Left renal cortex interstitium (tissue), 4 donors: ENCODE measurements at regions not wholly inside any gene's neighbourhood (a gene's known extent, or its start where the extent isn't known, plus 50 kb on each side); places are given as distances from the start of the nearest gene placed in this dataset.
"Not testable (repeated sequence)": the region's sequence is repeated elsewhere in the genome, so short reads cannot be mapped to it uniquely, and the experiment has no call there.

Experiments
- DNase-seq, 4 donors: peaks; one replicate each; pipeline ENCODE4 v3.0.0-alpha.2; 2013; ENCODE audit warnings: low read depth in 4 of 4, low spot score in 2 of 4, missing footprints in 1 of 4

- no peak for DNase-seq
Measured at GRCh38 chr1:119191325-119191724, 50.9 kb upstream of the WARS2 start.

GRCh38 chr1:119204197-119204960 lies 63.9 kb upstream of the WARS2 start:
- DNase-seq: no peak

DNA sequence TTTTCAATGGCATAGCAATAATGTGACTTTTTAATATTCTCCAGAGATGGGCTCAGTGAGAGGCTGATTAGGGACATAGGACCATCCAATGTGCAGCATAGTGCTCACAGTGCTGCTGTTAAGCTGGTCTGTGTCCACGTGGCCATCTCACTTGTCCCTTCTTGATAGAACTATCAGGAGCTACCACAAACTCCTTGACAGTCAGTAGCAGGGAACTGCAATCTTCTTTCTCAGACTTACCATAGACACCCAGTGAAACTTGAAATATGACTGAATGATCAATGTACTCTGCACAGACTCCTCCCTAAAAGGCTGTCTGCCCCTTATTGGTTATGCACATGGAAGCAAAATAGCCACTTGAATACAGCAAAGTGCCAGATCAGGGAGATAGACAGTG lies 64.5 kb upstream of the WARS2 start:
- DNase-seq: no peak

GRCh38 chr1:119209061-119209460 lies 68.6 kb upstream of the WARS2 start:
- no peak for DNase-seq

DNA sequence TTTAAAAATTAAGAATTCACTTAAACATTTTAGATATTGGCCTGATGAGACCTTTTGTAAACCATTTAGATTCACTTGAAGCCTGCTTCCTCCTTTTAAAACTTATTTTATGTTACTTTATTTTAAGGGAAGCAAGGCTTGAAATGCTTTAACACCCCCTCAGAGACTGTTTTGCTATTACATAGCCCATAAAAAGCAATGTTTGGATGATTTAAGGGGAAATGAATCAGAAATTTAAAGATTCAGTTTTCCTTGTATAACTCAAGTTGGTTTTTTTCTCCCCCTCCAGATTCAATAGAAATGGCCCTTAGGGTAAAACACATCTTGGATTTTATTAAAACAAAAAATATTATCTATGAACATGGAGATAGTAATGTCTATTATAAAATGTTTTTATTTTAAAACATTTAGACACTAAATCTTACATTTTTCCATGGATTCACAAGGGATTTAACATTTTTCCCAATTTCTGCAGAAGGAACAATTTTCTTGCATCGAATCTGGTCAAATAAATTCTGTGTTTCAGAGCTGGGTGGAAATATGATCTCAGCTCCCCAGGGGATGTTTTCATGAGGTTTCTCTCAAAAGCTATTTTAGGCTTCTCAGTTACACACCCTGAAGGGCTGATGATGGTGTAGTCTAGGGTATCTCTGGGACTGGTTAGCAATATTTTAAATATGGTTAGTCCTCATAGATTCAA lies 69.3 kb upstream of the WARS2 start:
- no peak for DNase-seq

DNA sequence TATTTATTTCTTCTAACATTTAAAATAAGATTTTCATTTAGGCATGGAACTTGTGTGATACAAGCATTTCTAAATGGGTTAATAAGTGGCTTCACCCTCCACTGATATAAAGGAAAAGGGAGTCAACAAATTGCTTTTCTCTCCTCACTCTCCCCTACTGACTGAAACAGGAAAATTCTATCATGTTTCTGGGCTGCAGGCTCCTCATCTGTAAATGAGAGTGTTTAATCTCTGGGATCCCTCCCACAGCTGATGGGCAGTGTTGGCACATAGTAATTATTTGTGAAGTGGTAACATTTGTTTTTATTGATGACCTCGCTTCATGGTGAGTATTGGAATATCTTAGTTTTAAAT lies 69.8 kb upstream of the WARS2 start:
- no peak for DNase-seq

DNA sequence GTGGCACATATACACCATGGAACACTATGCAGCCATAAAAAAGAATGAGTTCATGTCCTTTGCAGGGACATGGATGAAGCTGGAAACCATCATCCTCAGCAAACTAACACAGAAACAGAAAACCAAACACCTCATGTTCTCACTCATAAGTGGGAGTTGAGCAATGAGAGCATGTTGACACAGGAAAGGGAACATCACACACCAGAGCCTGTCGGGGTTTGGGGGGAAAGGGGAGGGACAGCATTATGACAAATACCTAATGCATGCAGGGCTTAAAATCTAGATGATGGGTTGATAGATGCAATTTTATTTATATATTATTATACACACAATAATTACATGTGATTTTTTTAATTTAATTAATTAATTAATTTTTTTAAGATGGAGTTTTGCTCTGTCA lies 72.8 kb upstream of the WARS2 start:
- DNase-seq: not testable (repeated sequence)

- not testable (repeated sequence) for DNase-seq
Measured at GRCh38 chr1:119214961-119215360, 74.5 kb upstream of the WARS2 start.

GRCh38 chr1:119217309-119217828 lies 76.9 kb upstream of the WARS2 start:
- no peak for DNase-seq

DNA sequence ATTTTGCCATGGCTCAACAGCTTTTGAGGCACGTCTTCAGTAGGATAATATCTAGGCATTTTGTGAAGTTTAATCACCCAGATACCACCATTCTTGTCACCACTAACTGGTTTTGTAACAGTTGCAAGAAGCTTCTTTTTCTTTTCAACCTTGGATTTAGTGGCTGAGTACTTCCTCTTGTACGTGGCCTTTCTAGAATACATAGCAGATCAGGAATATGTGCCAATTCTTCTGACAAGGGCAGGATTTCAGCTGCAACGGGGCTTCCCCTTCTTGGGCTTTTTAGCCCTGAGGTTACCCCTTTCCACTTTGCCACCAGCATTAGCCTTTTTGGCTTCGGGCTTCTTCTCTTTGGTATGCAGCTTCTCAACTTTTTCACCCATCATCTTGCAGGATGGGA lies 79.3 kb upstream of the WARS2 start:
- DNase-seq: no peak

DNA sequence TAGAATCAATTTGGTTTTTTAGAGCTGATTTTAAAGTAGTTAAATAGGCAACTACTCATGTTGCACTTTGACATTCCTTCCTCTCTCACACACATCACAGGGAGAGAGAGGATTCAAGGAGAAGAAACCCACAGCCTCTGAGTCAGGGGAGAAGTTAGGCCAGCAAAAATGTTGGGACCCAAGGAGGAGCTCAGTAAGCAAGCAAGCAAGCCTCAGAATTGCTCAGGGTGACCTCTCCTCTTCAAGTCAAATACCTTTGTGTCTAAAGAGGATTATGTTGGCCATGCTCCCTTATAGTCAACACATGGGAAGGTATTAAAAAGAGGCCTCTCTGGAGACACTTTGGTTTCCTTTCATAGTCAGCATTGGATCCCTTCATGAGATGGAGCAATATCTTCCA lies 80.5 kb upstream of the WARS2 start:
- DNase-seq: no peak

- DNase-seq: no peak
Measured at GRCh38 chr1:119222271-119222670, 81.8 kb upstream of the WARS2 start.

DNA sequence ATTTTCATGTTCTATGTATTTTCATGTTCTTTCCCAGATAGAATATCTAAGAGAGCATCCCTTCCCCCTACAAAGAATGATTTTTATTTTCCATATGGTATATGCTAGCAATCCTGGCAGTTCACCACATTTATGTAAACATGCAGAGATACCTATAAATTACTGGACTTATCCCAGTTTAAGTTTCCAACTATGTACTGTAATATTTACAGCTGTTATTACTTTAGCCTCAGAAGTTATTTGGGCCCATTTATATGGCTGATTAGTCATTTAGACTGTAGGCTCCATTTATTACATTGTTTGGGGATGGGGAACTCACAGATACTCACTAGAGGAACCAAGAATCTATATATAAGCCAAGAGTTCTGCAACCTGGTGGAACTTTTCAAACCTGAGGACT lies 84.8 kb upstream of the WARS2 start:
- DNase-seq: no peak

DNA sequence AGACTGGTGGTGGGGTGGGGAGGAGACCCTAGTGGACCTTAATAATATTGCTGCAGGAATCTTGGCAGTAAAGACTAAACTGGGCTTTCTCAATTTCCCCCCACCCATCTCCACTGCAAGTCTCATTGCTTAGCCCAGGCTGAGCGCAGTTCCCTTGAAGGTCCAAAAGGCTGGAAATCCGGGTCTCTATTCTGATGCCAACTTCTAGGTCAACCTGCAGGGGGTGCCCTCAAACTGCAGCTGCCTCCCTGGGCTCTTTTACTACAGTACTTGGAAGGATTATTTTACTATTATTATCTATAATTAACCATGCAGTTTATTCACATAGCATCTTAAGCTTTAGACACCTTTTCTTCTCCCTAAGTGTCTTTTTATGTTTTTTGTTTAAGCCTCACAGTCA lies 85.4 kb upstream of the WARS2 start:
- DNase-seq: no peak

DNA sequence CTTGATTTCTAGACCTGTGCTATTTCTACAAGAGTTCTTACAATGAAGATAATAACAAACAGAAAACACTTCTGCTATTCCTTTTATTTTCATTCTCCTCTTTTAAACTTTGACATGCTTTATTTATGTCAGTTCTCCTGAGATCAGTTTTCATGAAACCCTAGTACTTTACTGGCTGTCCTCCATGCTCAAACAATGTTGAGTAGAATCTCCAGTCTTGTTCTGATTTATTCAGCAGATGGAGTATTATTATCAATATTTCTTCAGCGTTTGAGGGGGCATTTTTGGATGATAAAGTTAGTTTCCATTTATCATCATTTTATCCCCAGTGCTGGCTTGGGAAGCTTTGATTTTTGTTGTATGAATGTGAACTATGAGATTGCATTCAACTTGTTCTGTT lies 85.9 kb upstream of the WARS2 start:
- no peak for DNase-seq

GRCh38 chr1:119226913-119227312 lies 86.5 kb upstream of the WARS2 start:
- no peak for DNase-seq

- no peak for DNase-seq
Measured at GRCh38 chr1:119227456-119227855, 87.0 kb upstream of the WARS2 start.

- no peak for DNase-seq
Measured at GRCh38 chr1:119228335-119229080, 88.1 kb upstream of the WARS2 start.

DNA sequence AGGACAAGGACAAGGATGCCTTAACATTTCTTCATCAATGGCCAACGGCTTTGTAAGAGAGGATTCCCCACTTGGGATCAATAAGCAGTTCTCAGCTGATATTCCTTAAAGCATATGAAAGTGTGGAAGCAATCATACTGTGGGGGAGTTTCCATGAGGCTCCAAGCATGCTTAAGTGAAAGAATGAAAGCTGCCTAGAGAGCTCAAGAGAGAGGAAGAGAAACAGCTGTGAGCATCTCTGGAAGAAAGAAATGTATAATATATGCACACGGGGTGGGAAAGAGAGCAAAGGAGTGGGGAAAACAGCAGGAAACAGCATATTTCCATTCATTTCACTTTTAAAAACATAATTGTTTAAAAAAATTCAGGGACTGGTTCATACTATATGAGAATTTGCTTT lies 94.7 kb upstream of the WARS2 start:
- DNase-seq: no peak

GRCh38 chr1:119245881-119246280 lies 105.4 kb upstream of the WARS2 start:
- DNase-seq: no peak

GRCh38 chr1:119249283-119249682 lies 108.8 kb upstream of the WARS2 start:
- no peak for DNase-seq

GRCh38 chr1:119250299-119250698 lies 109.8 kb upstream of the WARS2 start:
- no peak for DNase-seq
